MCF 10A (cell line): ENCODE measurements at regions not wholly inside any gene's neighbourhood (a gene's known extent, or its start where the extent isn't known, plus 50 kb on each side); places are given as distances from the start of the nearest gene placed in this dataset.
A peak's percentile ranks its signal among the peaks of the same experiment; 100 is the strongest.

Source experiments
- BruUV-seq: library from RNA; stranded (reverse); fragments of 400-500 nt; replicated peaks from 2 replicates; lab custom pipeline; 2021; lab: Mats Ljungman, UMichigan
- CTCF ChIA-PET: fragments of 300-600 bp; sonication (Branson Sonifier 250); formaldehyde crosslinking; extraction: SDS; loops from one replicate; lab custom pipeline; 2021; ENCODE audit warnings: antibody characterized with exemption, inconsistent platforms; lab: Yijun Ruan, JAX
- POLR2A ChIA-PET: fragments of 300-600, 350-650 bp; sonication (Branson Sonifier 250); formaldehyde crosslinking; extraction: SDS; loops from one replicate; lab custom pipeline; 2020; ENCODE audit warnings: antibody characterized with exemption, inconsistent platforms; lab: Yijun Ruan, JAX
- DNase-seq: peaks from one replicate; pipeline ENCODE4 v3.0.0-alpha.2; 2018; ENCODE audit not compliant: unreplicated experiment
- H3K27ac Mint-ChIP-seq: one replicate; pipeline ENCODE4 v1.8.0; 2022; ENCODE audit warnings: mild to moderate bottlenecking, low read depth, mixed read lengths; ENCODE audit not compliant: unreplicated experiment
- H3K27me3 Mint-ChIP-seq: one replicate; pipeline ENCODE4 v1.8.0; 2022; ENCODE audit warnings: mixed read lengths; ENCODE audit not compliant: insufficient read depth, unreplicated experiment
- H3K36me3 Mint-ChIP-seq: one replicate; pipeline ENCODE4 v1.8.0; 2022; ENCODE audit warnings: mild to moderate bottlenecking, moderate library complexity, mixed read lengths; ENCODE audit not compliant: insufficient read depth, unreplicated experiment
- H3K4me1 Mint-ChIP-seq: one replicate; pipeline ENCODE4 v1.8.0; 2022; ENCODE audit warnings: mixed read lengths; ENCODE audit not compliant: insufficient read depth, unreplicated experiment
- H3K4me3 Mint-ChIP-seq: one replicate; pipeline ENCODE4 v1.8.0; 2022; ENCODE audit warnings: mild to moderate bottlenecking, moderate library complexity, mixed read lengths; ENCODE audit not compliant: unreplicated experiment
- H3K9me3 Mint-ChIP-seq: one replicate; pipeline ENCODE4 v1.8.0; 2022; ENCODE audit warnings: mixed read lengths; ENCODE audit not compliant: unreplicated experiment
- intact Hi-C: fragments of 100-400 bp; cut with micrococcal nuclease; formaldehyde crosslinking; loops from 2 replicates; pipeline ENCODE4 v1.14.1; 2022
- TF ChIP-seq, protein P1 (sequence below): fragments of 200-600 bp; IDR thresholded peaks from one replicate; pipeline ENCODE4 v1.8.0; 2022; ENCODE audit warnings: antibody characterized with exemption, mild to moderate bottlenecking; ENCODE audit not compliant: unreplicated experiment

DNA sequence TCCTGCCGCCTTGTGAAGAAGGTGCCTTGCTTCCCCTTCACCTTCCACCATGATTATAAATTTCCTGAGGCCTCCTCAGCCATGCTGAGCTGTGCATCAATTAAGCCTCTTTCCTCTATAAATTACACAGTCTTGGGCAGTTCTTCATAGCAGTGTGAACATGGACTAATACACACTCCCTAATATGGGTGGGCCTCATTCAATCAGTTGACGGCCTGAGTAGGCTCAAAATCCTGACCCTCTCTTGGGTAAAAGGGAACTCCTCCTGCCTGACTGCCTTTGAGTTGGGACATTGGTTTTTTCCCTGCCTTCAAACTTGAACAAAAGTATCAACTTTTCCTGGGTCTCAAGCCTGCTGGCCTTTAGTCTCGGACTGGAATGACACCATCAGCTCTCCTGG is 96.6 kb upstream of the PROKR2 start:
- no TSS peak for BruUV-seq
- ChIA-PET POLR2A (no interaction called here), CTCF (no interaction called here)
- Mint-ChIP-seq H3K27me3 (peaks cover 62% of the 10 kb centered on the region), H3K4me1 (no peaks in the 10 kb centered on the region), H3K27ac (no peak overlapping the region), H3K4me3 (no peak overlapping the region), H3K9me3 (no peaks in the 10 kb centered on the region), H3K36me3 (no peaks in the 10 kb centered on the region)
- intact Hi-C loops: no loop called here
- TF ChIP-seq, protein P1, sequence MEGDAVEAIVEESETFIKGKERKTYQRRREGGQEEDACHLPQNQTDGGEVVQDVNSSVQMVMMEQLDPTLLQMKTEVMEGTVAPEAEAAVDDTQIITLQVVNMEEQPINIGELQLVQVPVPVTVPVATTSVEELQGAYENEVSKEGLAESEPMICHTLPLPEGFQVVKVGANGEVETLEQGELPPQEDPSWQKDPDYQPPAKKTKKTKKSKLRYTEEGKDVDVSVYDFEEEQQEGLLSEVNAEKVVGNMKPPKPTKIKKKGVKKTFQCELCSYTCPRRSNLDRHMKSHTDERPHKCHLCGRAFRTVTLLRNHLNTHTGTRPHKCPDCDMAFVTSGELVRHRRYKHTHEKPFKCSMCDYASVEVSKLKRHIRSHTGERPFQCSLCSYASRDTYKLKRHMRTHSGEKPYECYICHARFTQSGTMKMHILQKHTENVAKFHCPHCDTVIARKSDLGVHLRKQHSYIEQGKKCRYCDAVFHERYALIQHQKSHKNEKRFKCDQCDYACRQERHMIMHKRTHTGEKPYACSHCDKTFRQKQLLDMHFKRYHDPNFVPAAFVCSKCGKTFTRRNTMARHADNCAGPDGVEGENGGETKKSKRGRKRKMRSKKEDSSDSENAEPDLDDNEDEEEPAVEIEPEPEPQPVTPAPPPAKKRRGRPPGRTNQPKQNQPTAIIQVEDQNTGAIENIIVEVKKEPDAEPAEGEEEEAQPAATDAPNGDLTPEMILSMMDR: no peak
- no peak for DNase-seq

DNA sequence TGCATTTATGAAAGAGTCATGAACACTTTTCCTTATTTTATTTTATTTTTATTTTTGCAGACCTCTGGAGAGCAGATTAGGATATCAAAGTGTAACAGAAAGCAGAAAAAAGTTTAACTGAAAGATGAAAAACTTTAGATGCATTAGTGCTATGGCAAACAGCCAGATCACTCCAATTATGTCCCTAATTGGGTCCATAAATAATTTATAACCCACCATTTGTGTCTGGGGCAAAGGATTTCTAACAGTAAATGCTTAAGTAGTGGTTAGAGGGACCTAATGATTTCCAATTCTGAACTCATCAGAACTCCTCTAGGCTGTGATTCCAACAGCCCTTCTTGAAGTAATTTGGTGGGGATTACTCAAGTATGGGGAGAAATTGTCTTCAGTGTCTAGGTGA is 93.7 kb upstream of the PROKR2 start:
- no peaks in the 10 kb centered on the region for H3K9me3 Mint-ChIP-seq
- H3K36me3 Mint-ChIP-seq: no peaks in the 10 kb centered on the region
- no peak overlapping the region for H3K27ac Mint-ChIP-seq
- H3K4me1 Mint-ChIP-seq: no peaks in the 10 kb centered on the region
- no TSS peak for BruUV-seq
- no peak for DNase-seq
- intact Hi-C loops: no loop called here
- H3K4me3 Mint-ChIP-seq: no peak overlapping the region
- CTCF ChIA-PET: interaction anchor here (0.5 to 1.9 kb wide), 5 partner anchors 10 to 204 kb away, joined by 3 to 10 read pairs (median 5); no protein-coding TSS in a partner anchor
- POLR2A ChIA-PET: interaction anchor here (0.5 kb wide), 1 partner anchor 19 kb away, joined by 5 read pairs; no protein-coding TSS in a partner anchor
- H3K27me3 Mint-ChIP-seq: peaks cover 65% of the 10 kb centered on the region
- TF ChIP-seq, protein P1: no peak

DNA sequence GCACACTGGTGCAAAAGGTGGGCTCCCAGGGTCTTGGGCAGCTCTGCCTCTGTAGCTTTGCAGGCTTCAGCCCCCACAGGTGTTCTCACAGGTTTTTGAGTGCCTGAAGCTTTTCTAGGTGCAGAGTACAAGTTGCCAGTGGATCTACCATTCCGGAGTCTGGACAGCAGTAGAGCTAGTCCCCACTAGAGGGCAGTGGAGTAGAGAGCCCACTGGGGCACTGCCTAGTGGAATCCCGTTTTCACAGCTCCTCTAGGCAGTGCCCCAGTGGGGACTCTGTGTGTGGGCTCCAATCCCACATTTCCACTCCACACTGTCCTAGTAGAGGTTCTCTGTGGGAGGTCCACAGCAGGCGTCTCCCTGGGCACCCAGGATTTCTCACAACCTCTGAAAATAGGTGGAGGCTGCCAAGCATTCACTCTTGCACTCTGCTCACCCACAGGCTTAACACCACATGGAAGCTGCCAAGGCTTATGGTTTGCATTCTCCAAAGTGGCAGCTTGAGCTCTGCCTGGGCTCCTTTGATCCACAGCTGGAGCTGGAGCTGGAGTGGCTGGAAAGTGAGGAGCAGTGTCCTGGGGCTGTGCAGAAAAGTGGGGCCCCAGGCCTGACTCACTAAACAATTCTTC is 86.3 kb upstream of the PROKR2 start:
- peak; percentile 51 for DNase-seq
- CTCF ChIA-PET: interaction anchor here (0.6 to 2.7 kb wide), 5 partner anchors 11 to 45 kb away, joined by 3 to 11 read pairs (median 3); no protein-coding TSS in a partner anchor
- no peaks in the 10 kb centered on the region for H3K4me1 Mint-ChIP-seq
- H3K4me3 Mint-ChIP-seq: no peak overlapping the region
- H3K27me3 Mint-ChIP-seq: peaks cover 39% of the 10 kb centered on the region
- peaks cover 8% of the 10 kb centered on the region for H3K9me3 Mint-ChIP-seq
- no TSS peak for BruUV-seq
- TF ChIP-seq, protein P1: peak; percentile 45
- H3K36me3 Mint-ChIP-seq: no peaks in the 10 kb centered on the region
- intact Hi-C loops: loop anchor here (1.0 kb wide), 1 partner anchor 198 kb away; no protein-coding TSS in a partner anchor
- no peak overlapping the region for H3K27ac Mint-ChIP-seq
- POLR2A ChIA-PET: no interaction called here

DNA sequence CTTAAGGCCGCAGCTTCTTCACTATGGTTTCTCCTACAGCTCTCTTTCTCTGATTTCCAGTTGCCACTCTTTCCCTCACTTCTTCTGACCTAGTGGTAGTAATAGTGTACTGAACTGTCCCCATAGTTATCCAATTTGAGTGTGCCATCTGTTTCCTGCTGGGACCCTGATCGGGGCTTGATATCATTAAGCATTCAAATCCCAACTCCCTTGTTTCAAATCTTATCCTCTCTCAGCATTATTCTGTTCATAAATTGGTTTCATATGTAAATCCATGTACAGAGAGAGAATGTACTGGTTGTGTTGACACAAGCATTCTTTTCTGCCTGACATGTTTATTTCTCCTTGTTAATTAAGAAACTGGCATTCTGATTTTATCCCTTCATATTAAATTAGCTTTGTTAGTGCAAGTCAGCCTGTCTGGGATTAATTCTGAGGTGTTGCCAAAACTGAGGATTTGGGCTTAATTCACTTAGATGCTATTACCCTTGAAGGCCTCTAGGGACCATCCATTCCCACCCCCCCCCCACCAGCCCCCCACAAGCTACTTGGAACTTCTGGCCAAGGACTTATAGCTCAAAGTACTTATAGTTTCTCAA is 84.6 kb upstream of the PROKR2 start:
- ChIA-PET POLR2A (no interaction called here), CTCF (interaction anchor here (1.0 to 2.7 kb wide), 2 partner anchors 47 to 92 kb away, joined by 3 to 11 read pairs; no protein-coding TSS in a partner anchor)
- intact Hi-C loops: no loop called here
- Mint-ChIP-seq H3K36me3 (no peaks in the 10 kb centered on the region), H3K27me3 (peaks cover 41% of the 10 kb centered on the region), H3K9me3 (peaks cover 8% of the 10 kb centered on the region), H3K4me3 (no peak overlapping the region), H3K4me1 (no peaks in the 10 kb centered on the region), H3K27ac (no peak overlapping the region)
- TF ChIP-seq, protein P1: no peak
- BruUV-seq: no TSS peak
- DNase-seq: no peak
